HS-27A (cell line): ENCODE measurements at regions not wholly inside any gene's neighbourhood (a gene's known extent, or its start where the extent isn't known, plus 50 kb on each side); places are given as distances from the start of the nearest gene placed in this dataset.

Experiments used
- DNase-seq: peaks from one replicate; pipeline ENCODE4 v3.0.0-alpha.2; 2012; ENCODE audit warnings: low read depth, missing footprints

- no peak for DNase-seq
Observed at GRCh38 chr16:54437921-54438320, 151.3 kb upstream of the IRX3 start.

- no peak for DNase-seq
Observed at GRCh38 chr16:54437401-54437800, 150.8 kb upstream of the IRX3 start.

GRCh38 chr16:54436346-54436745 is 149.8 kb upstream of the IRX3 start:
- DNase-seq: no peak

- DNase-seq: no peak
Observed at GRCh38 chr16:54434859-54435258, 148.3 kb upstream of the IRX3 start.

GRCh38 chr16:54432897-54433229 is 146.3 kb upstream of the IRX3 start:
- no peak for DNase-seq

GRCh38 chr16:54431997-54432896 is 145.7 kb upstream of the IRX3 start:
- DNase-seq: no peak

GRCh38 chr16:54431041-54431996 is 144.7 kb upstream of the IRX3 start:
- DNase-seq: peak; percentile 11

GRCh38 chr16:54430491-54431030 is 144.0 kb upstream of the IRX3 start:
- peak; percentile 17 for DNase-seq

- DNase-seq: no peak
Observed at GRCh38 chr16:54429029-54429428, 142.4 kb upstream of the IRX3 start.

- no peak for DNase-seq
Observed at GRCh38 chr16:54426553-54426849, 139.9 kb upstream of the IRX3 start.

GRCh38 chr16:54425681-54426552 is 139.3 kb upstream of the IRX3 start:
- no peak for DNase-seq

- no peak for DNase-seq
Observed at GRCh38 chr16:54425068-54425467, 138.5 kb upstream of the IRX3 start.

- DNase-seq: no peak
Observed at GRCh38 chr16:54424043-54424451, 137.5 kb upstream of the IRX3 start.

GRCh38 chr16:54422569-54422978 is 136.0 kb upstream of the IRX3 start:
- no peak for DNase-seq

GRCh38 chr16:54422159-54422558 is 135.6 kb upstream of the IRX3 start:
- DNase-seq: no peak

- no peak for DNase-seq
Observed at GRCh38 chr16:54421220-54421619, 134.6 kb upstream of the IRX3 start.

- DNase-seq: no peak
Observed at GRCh38 chr16:54418903-54419302, 132.3 kb upstream of the IRX3 start.

- no peak for DNase-seq
Observed at GRCh38 chr16:54417384-54417783, 130.8 kb upstream of the IRX3 start.

GRCh38 chr16:54414671-54415070 is 128.1 kb upstream of the IRX3 start:
- no peak for DNase-seq

- no peak for DNase-seq
Observed at GRCh38 chr16:54412777-54413455, 126.3 kb upstream of the IRX3 start.

GRCh38 chr16:54412037-54412436 is 125.5 kb upstream of the IRX3 start:
- DNase-seq: no peak
